ENCODE measurements at regions not wholly inside any gene's neighbourhood (a gene's known extent, or its start where the extent isn't known, plus 50 kb on each side); places are given as distances from the start of the nearest gene placed in this dataset.
"Not testable (repeated sequence)": the region's sequence is repeated elsewhere in the genome, so short reads cannot be mapped to it uniquely, and the experiment has no call there.

DNA sequence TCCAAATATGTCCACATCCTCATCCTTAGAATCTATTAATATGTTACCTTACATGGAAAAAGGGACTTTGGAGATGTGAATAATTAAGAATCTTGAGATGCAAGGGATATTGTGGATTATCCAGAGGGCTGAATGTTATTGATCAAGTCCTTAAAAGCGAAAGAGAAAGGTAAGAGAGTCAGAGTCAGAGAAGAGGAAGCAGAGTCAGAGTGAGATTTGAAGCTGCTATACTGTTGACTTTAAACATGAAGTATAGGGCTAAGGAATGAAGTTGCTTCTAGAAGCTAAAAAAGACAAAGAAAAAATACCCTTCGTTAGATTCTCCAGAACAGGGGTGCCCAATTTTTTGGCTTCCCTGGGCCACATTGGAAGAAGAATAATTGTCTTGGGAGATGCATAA is 627.2 kb upstream of the SLITRK6 start:
- DNase-seq: no peak

- no peak for DNase-seq
Measured at GRCh38 chr13:86429756-86430155, 630.5 kb upstream of the SLITRK6 start.

GRCh38 chr13:86438034-86438433 is 638.8 kb upstream of the SLITRK6 start:
- no peak for DNase-seq

DNA sequence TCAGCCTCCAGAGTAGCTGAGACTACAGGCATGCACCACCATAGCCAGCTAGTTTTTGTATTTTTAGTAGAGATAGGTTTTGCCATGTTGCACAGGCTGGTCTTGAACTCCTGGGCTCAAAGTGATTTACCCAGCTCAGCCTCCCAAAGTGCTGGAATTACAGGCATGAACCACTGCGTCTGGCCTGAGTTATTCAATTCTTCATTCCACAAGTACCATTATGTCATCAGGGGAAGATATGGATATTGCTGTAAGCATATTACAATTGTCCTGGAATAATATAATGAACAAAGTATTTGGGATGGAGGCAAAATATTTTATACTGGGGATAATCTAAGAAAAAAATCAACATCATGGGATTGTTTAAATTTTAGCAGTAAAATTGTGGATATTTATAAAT is 646.0 kb upstream of the SLITRK6 start:
- DNase-seq: no peak

- no peak for DNase-seq
Measured at GRCh38 chr13:86445672-86446071, 646.5 kb upstream of the SLITRK6 start.

DNA sequence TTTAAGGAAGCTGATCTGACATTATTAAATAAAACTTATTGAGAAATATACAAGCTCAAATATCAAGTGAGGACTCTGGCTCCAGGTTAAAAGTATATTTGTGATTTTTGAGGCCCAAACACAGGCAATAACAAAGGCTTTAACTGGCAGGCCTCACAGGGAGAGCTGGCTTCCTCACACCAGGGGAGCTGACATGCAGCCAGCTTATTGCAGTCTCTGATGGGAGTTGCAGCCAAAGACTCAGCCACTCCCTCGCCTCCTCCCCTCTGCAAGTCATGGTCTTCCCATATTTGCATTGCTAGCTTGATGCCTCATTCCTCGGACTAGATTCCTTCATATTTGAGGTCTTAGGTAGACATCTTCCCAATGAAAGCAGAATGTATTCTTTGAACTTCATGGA is 647.1 kb upstream of the SLITRK6 start:
- DNase-seq: no peak

GRCh38 chr13:86447479-86447878 is 648.3 kb upstream of the SLITRK6 start:
- DNase-seq: no peak

DNA sequence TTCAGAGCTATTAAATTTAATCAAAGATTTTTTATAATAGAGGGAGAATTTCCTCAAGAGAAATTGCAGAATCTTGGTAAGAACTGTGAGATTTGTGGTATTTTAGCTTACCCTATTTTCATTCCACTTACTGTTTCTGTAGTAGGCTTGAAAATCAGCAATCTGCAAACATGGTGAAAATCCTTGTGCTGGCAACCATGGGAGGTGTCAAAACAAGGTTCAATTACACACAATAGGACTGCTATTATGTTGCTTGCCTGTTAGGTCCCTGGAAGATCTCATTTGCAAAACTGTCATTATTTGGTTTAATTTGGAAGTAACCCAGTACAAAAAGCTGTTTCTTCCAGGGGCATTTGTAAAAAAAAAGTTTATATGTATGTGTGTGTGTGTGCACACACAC is 662.8 kb upstream of the SLITRK6 start:
- DNase-seq: no peak

GRCh38 chr13:86464193-86464592 is 665.0 kb upstream of the SLITRK6 start:
- no peak for DNase-seq

DNA sequence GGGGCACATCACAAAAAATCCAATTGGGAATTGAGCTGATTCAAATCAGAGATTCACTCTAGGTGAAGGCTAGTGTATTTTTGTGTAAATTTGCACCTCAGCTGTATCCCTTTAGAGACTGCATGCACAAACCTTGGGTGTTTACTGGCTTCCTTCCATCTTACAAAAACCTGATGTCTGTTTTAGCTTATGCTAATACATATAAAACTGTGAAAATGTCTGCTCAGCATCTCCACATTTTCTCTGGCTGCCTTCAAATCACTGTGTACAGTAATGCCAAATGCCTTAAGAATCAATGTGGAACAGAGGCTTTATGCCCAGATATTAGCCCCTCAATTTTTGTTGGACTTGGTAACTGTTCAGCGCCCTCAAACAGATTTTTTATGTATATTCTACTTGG is 675.8 kb upstream of the SLITRK6 start:
- no peak for DNase-seq

- DNase-seq: no peak
Measured at GRCh38 chr13:86476656-86477055, 677.4 kb upstream of the SLITRK6 start.

DNA sequence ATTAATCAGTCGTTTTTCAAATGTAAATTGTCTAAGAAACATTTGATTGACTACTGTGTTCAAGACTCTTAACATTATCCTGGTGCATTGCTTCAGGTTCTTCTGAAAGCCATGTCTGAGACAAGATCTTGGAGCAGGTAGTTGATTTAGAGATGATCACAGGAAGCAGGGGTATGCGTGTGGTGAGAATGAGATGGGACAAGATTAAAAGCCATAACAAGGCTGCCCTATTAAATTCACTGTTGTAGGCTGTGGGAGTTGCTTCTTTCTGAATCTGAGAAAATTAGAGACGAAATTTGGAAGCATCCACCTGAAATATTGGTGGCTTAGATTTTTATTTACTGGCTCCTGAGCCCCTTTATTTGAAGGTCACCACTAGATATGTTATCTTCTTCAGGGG is 687.4 kb upstream of the SLITRK6 start:
- no peak for DNase-seq

DNA sequence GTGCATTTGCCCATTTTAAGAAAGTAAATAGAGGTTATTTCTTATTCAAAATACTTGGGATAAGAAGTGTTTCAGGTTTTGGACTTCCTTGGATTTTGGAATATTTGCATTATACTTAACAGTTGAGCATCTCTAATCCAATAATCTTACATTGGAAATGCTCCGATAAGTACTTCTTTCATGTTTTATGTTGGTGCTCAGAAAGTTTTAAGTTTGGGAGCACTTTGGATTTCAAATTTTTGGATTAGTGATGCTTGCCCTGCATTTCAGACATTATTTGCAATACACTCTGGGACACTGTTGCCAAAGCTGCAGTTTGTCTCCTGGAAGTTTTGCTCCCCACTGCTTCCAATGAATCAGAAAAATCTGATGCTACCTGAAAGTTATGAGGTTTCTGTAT is 691.9 kb upstream of the SLITRK6 start:
- no peak for DNase-seq

DNA sequence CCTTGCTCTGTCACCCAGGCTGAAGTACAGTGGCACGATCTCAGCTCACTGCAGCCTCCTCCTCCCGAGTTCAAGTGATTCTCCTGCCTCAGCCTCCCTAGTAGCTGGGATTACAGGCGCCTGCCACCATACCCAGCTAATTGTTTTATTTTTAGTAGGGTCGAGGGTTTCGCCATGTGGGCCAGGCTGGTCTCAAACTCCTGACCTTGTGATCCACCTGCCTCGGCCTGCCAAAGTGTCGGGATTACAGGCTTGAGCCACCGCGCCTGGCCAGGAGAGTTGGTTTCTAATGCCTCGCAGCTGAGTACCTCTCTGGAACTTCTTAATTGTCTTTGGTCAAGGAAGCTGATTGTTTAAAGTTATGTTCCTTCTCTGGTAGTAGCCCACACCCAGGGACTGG is 702.7 kb upstream of the SLITRK6 start:
- DNase-seq: not testable (repeated sequence)

DNA sequence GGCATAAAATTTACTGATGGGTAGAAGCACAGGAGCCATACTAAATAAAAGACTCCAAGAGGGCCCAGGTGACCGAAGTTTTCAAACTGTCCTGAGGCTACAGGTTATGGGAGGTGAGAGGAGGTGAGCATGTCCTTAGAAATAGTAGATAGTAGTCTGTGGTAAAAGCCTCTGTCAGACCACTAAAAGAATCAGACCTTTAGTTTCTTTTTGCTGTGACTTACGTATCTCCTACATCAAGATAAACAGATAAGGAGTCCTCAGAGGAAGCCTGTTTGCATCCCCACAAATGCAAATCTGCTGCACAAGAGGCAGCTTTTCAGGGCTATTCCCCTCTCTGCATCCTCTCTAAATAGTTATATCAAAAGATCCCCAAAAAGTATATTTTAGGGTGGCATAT is 711.6 kb upstream of the SLITRK6 start:
- no peak for DNase-seq

DNA sequence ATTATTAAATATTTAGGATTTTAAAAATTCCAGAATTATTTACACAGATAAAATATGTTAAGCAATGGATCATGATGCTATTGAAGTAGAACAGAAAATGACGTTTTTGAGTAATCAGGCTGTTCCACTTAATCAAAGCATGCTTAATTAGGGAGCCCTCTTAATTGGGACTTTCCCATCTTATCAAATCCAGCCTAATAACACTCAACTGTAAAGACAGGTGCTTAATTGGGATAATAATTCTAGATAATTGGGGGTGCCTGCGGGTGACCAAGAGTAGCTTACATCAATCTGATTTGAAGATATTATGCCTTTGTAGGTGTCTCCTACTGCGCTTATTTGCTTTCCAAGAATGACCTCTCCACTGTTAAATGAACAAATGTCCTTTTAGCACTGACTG is 742.2 kb upstream of the SLITRK6 start:
- peak; percentile 18 for DNase-seq

- no peak for DNase-seq
Measured at GRCh38 chr13:86554066-86554465, 754.8 kb upstream of the SLITRK6 start.

DNA sequence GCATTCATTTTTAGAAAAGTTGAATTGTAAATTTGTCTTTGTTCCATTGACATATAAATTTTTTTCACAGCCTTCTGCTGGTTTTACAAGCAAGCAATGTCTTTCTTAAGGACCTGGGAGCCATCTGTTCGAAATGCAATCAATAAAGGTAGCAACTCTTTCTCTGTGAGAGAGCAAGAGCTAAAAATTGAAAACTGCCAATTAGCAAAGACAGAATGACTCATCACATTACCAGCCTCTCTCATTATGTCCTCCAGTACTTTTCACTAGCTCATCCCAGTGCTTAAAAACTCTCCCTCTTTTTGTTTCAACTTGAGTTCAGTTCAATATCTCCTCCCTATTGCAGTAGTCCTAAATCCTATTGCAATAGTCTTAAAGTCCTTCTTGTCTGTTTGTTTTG is 760.7 kb upstream of the SLITRK6 start:
- peak; percentile 44 for DNase-seq

DNA sequence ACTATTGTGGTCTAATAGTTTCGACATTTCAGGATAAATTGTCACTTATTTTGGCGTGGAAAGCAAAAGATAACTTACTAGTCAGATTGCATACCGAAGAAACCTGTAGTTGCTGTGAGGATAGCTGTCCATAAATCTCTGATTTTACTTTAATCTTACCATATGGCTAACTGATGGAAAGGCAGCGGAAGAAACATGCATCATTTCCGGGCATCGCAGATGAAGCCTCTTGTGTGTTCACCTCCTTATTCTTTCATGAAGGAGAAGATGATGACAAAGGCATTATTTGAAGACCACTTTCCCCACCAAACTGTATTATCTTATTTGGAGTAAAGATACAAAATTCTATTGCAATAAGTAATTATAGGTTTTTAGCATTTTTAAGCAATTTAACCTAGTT is 763.6 kb upstream of the SLITRK6 start:
- no peak for DNase-seq

DNA sequence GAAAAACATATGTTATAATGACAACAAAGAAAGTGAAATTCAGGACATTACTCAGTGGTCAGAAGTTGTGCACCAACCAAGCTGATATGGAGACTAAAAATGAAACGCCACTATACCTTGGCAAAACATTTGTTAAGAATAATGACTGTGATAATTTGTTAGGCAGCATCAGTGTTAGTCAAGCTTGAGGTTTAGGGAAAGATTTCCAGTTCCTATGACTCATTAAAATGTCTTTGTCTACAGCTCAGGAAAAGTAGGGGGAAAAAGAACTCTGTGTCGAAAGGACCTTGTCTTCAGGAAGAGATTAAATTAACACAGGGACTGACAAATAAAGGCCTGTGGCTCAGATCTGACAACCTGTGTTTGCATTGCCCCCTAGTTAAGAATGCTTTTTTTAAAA is 764.1 kb upstream of the SLITRK6 start:
- DNase-seq: no peak

DNA sequence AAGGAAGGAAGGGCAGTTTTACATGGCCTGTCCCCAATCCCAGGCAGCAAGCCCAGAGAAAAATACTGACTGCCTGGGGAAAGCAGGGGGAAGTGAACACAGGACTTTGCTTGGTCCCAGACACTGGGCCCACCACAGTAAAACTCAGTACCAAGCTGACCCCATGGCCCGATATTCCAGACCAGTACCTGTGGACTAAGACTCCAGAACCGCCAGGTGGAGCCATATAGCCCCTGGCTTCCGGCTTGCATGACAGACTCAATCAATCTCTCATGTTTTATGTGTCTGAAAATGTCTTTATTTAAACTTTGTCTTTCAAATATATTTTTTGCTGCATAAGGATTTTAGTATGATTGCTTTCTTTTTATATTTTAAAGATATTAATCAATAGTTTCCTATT is 767.9 kb upstream of the SLITRK6 start:
- DNase-seq: no peak

DNA sequence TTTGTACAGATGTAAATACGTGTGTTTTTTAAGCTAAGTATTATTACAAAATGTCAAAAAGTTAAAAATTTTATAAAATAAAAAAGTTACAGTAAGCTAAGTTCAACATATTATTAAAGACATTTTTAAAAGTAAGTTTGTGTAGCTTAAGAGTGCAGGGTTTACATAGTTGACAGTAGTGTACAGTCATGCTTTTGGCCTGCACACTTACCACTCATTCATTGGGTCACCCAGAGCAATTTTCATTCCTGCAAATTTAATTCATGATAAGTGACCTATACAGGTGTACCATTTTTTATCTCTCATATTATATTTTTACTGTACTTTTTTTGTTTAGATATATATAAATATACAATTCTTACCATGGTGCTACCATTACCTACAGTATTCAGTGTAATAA is 769.9 kb upstream of the SLITRK6 start:
- DNase-seq: no peak

- DNase-seq: no peak
Measured at GRCh38 chr13:86569974-86570373, 770.8 kb upstream of the SLITRK6 start.

- no peak for DNase-seq
Measured at GRCh38 chr13:86572115-86572514, 772.9 kb upstream of the SLITRK6 start.

DNA sequence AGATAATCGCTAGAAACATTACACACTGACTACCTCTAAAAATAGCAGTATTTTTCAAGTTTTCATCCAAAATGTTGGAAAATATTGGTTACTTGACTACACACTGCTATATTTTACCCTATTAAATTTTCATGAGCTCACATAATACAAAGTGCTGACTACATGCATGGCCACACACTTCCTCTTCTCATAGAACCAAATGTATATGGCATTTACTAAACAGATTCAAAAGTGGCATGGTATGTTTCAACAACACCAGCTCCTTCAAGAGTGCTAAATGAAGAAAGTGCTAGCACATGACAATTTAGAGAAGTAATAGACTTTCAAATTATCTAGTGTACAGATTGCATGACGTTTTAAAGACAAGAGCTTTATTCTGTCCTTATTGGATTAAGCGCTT is 780.4 kb upstream of the SLITRK6 start:
- peak; percentile 65 for DNase-seq

GRCh38 chr13:86581706-86582105 is 782.5 kb upstream of the SLITRK6 start:
- DNase-seq: no peak

Measured in NCI-H524 treated with DMSO at 0.1 percent for 48 hours (cell line).